Limb (tissue), 2 donors: ENCODE measurements at regions not wholly inside any gene's neighbourhood (a gene's known extent, or its start where the extent isn't known, plus 50 kb on each side); places are given as distances from the start of the nearest gene placed in this dataset.

Experiments used
- DNase-seq, 2 donors: peaks; one replicate each; pipeline ENCODE4 v3.0.0-alpha.2; 2016; ENCODE audit errors: extremely low spot score in 2 of 2

DNA sequence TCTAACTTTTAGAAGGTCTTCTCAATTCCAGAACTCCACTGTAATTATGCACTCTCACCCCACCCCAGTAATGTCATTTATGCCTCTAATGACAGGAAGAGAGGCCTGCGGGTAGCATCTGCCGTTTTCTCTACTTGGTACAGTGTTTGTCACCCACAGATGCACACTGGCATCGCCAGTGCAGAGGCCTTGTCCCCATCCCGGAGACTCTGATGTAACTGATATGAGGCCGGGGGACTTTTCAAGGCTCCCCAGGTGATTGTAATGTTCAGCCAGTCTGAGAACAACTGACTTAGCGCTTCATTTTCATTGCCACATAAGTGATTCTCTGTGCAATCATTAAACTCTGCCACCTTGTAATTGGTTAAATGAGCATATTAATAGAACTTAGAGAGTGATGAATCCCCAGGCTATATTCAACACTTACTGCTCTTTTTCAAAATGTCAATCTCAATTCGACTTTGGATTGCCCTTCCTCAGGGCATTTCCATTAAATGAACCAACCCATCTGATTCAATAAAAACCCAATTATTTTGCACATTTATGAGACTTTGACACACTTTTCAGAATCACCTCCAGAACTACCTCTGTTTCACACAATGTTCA is 113.2 kb downstream of the HERPUD2 start:
- DNase-seq = no peak

DNA sequence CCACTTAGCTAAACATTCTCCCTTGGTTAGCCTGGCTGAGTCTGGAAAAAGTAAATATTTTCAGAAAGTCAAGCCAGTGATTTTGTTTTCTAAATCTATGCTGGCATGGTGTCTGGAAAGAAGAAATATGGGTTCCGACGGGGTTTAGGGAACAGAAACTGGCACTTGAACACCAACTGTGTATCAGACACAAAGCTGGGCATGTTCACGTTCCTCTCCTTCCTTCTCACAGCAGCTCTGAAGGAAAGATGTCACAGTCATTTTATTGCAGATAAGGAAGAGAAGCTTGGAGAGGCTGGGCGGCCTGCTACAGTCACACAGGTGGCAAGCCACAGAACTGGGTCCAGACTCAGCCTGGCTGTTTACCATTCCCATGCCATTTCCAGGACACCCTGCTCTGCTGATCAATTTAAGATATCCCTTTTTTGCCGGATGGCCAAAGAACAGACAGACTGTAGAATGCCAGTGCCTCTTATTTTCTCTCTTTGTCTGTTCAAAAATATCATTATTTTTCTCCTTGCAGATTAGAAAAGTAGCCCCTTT is 118.8 kb downstream of the HERPUD2 start:
- DNase-seq = no peak

GRCh38 chr7:35571611-35572240 is 123.2 kb downstream of the HERPUD2 start:
- DNase-seq = no peak

DNA sequence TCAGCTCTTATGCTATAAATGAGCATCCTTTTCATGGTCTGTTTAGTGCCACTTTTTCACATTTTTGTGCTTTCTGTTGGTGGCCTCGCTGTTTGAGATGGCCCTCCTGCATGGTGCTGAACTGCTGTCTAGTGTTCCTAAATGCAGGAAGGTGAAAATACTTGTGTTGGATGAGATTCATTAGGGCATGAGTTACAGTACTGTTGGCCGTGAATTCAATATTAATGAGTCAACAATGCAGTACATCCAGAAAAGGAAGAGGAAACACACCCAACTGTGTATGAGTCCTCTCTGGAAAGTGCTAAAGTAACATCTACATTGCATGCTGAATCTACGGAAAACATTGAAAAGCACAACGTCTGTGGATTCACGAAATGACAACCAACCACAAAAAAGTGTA is 124.0 kb downstream of the HERPUD2 start:
- no peak for DNase-seq

GRCh38 chr7:35565927-35566326 is 129.0 kb downstream of the HERPUD2 start:
- DNase-seq = no peak

DNA sequence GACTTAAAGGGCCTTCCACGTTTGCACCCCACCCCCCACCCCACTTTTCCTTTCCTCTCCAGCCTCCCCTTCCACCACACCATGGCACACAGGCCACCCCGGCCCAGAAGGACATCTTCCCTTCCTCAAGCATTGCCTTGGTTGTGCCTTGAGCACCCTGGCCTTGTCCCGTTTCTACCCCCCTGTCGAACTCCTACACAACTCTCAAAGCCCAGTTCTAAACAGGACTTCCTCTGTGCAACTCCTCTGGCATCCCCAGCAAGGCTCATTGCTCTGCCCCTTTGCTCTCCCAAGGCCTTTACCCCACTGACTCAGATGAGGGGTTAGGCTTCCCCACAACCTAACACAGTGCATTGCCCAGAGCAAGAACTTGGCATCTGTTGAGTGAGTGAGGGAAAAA is 136.1 kb downstream of the HERPUD2 start:
- DNase-seq = no peak

DNA sequence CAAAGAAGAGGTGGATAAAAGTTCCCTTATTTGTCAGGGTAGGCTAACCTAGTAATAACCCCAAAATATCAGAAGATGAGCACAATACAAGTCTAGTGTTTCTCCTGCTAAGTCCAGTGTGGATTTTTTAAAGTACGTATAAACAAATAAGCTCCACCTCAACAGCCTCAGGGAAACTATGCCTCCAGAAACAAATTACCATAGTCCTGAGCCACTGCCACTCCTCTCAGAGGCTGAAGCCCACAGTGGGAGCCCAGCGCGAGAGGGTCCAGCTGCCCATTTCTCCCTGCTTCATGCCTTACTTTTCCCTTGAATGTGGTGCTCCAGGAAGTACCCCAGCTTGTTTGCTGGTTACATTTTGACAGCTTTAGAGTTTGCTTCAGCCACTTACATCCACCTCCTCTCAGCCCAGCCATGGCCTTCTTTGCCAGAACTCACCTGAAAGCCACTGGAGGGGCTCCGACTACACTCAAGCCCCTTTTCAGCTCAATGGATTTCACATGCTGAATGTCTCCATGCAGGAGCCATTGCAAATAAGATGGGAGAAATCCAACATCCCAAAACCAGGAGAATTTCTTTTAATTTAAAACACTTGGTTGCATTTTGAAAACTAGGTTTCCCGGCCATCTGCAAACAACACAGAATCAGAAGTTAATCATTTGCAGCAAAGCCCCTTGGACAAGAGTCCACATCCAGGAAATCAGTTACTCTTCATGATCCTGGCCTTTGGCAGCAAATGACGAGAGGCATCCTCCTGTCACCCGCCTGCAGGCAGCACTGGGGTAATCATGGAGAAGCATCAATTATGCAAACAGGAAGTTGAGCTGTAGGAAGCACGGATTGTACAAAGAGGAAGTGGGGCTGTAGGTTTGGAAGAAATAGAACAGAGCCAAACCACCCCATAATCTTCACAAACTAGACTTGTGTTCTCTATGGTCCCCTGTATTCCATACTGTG is 138.1 kb downstream of the HERPUD2 start:
- DNase-seq = no peak

DNA sequence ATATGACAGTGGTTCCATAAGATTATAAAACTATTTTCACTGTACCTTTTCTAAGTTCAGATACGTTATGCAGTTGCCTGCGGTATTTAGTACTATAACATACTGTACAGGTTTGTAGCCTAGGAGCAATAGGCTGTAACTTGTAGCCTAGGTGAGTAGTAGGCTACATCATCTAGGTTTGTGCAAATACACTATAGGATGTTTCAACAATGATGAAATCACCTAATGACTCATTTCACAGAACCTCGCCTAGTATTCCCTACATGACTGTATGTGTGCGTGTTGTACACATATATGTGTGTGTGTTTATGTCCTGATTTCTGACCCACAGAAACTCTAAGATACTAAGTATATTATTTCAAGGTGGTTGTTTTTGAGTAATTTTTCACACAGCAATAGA is 139.0 kb downstream of the HERPUD2 start:
- DNase-seq = no peak

DNA sequence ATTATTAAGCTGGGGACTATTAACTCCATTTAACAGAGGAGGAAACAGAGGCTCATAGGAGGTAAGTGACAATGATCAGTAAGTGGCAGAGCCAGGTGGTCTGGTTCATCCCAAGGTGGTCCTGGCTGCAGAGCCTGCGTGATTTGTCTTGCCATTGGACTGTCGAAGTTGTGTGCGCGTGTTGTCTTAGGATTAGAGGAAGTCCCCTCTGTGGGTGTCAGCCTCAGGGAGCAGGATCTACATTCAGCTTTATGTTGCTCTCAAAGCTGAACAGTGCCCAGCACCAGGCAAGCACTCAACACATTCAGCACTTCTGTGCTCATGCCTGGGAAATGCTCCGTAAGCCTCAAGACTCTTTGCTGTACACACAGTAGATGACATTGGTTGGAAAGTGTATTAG is 139.5 kb downstream of the HERPUD2 start:
- DNase-seq = no peak

- no peak for DNase-seq
These were observed 141.4 kb downstream of the HERPUD2 start for GRCh38 chr7:35553519-35553918.

- no peak for DNase-seq
These were observed 142.2 kb downstream of the HERPUD2 start for GRCh38 chr7:35552691-35553090.

DNA sequence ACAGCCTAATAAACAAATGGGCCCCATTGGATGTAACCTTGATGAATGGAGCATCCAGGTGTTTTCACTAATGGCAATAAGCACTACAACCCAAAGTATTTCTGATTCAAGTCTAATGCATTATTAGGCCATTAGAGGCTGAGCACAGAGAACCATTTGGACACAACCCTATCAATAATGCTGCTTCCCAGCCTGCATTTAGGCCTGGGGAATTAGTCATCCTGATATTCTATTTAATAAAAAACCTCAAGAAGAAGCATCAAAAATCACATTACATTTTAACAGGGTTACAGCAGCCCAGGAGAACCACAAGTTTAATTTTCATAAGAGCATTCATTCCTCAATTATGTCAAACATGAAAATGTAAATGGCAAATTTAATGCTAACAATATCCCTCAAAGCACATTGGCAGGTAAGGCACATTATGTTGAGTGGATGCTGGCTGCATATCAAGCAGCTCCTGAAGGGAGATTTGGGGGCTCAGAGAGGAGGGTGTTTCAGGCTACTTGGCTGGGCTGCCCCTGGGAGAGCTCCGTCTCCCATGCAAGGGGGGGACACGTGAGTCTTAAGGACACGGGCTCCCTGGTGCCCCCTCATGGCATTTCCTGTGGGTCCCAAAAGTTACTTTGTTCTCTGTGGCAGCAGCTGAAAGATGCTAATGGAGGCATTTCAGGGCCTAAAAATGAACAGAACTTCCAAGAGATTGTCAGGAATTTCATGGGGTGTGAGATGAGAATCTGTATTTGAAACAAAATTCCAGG is 143.4 kb downstream of the HERPUD2 start:
- peak in 1 of 2 donors; percentile 22 for DNase-seq

DNA sequence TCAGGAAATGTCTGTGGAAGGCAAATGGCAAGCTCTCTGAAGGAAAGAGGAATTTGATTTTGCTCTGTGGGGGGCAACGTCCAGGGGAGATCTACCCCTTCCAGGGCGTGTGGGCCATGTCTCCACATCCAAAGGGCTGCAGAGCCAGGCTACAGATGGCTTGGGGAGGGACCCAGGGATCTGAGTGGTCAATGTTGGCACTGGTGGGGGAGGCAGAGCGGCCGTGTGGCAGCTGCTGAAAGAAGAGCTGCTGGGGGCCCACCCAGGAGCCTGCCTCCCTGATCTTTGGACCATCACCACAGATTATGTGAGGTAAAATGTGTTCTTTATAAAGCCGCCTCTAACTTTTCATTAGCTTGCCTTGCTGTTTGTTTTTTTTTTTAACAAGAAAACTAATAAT is 144.1 kb downstream of the HERPUD2 start:
- DNase-seq = peak in 1 of 2 donors; percentile 18

DNA sequence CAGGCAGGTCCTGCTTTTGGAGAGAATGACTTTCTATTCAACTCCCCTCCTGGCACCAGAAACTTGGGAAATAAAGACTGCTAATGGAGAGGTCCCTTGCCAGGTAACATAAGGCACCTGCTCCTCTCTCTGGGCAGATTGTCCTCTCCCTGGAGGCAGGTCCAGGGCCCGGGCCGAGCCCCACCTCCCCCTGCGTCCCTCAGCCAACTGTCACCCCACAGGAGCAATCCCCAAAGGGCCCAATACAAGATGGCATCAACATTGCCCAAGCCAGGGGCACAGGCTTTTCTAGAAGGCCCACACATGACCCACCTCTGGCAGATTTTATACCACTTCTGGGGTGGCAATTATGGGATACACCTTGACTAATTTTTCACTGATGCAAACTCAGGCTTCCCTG is 145.2 kb downstream of the HERPUD2 start:
- no peak for DNase-seq

DNA sequence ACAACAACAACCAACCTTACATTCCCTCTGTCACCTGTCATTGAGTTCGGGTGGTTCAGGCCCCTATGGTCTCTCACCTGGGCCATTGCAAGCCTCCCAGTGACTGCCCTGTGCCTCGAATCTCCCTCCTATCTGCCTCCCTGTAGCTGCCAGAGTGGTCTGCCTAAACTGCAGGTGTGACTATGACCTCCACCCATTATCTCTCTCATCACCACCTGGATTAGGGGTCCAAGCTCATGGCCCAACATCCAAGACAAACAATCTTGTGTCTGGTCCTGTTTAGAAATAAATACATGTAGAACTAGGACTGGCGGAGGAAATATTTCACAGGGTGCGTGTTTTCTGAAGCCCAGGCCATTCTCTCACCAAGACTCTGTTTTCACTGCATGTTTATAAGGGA is 146.6 kb downstream of the HERPUD2 start:
- no peak for DNase-seq

- peak in 1 of 2 donors; percentile 9 for DNase-seq
These were observed 148.1 kb downstream of the HERPUD2 start for GRCh38 chr7:35546691-35547429.

DNA sequence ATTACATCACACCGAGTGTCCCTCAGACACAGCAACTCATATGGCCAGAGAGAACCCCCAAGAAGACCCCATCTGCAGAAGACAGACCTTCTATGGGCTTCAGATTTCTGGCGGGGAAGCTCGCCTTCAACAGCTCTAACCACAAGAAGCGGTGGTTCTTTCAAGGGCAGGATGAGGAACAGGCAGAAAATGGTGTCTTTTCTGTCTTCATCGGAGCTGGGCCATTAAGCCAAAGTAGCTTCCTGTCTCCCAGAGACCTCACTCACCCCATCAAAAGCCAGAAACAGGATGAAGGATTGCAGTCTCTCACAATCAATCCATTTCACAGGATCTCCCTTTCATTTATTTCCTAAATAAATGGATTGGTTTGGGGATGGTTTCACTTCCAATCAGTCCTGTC is 149.1 kb downstream of the HERPUD2 start:
- DNase-seq = no peak

- no peak for DNase-seq
These were observed 150.8 kb downstream of the HERPUD2 start for GRCh38 chr7:35544028-35544742.

- peak; percentile 64 to 89 for DNase-seq
These were observed 157.6 kb downstream of the HERPUD2 start for GRCh38 chr7:35537067-35538023.
